Endothelial cell (in vitro differentiated cells): ENCODE measurements at regions not wholly inside any gene's neighbourhood (a gene's known extent, or its start where the extent isn't known, plus 50 kb on each side); places are given as distances from the start of the nearest gene placed in this dataset.
"Not testable (repeated sequence)": the region's sequence is repeated elsewhere in the genome, so short reads cannot be mapped to it uniquely, and the experiment has no call there.

Source experiments
- DNase-seq: peaks from one replicate; pipeline ENCODE4 v3.0.0; 2021; ENCODE audit warnings: low spot score
- H3K27ac Mint-ChIP-seq: one replicate; pipeline ENCODE4 v1.8.0; 2021; ENCODE audit warnings: mixed read lengths, inconsistent platforms; ENCODE audit not compliant: unreplicated experiment
- H3K27me3 Mint-ChIP-seq: one replicate; pipeline ENCODE4 v1.8.0; 2021; ENCODE audit warnings: mild to moderate bottlenecking, moderate library complexity, mixed read lengths, inconsistent platforms; ENCODE audit not compliant: unreplicated experiment
- H3K36me3 Mint-ChIP-seq: one replicate; pipeline ENCODE4 v1.8.0; 2021; ENCODE audit warnings: mild to moderate bottlenecking, low read depth, mixed read lengths, inconsistent platforms; ENCODE audit not compliant: unreplicated experiment
- H3K4me1 Mint-ChIP-seq: one replicate; pipeline ENCODE4 v1.8.0; 2021; ENCODE audit warnings: mild to moderate bottlenecking, mixed read lengths, inconsistent platforms; ENCODE audit not compliant: unreplicated experiment
- H3K4me3 Mint-ChIP-seq: one replicate; pipeline ENCODE4 v1.8.0; 2021; ENCODE audit warnings: mild to moderate bottlenecking, mixed read lengths, inconsistent platforms; ENCODE audit not compliant: unreplicated experiment
- H3K9me3 Mint-ChIP-seq: one replicate; pipeline ENCODE4 v1.8.0; 2021; ENCODE audit warnings: mixed read lengths, inconsistent platforms; ENCODE audit not compliant: unreplicated experiment
- CTCF ChIP-seq: fragments of 200-600 bp; sonication (generic); IDR thresholded peaks from one replicate; pipeline ENCODE4 v1.5.0; 2021; ENCODE audit warnings: antibody characterized with exemption; ENCODE audit not compliant: unreplicated experiment

DNA sequence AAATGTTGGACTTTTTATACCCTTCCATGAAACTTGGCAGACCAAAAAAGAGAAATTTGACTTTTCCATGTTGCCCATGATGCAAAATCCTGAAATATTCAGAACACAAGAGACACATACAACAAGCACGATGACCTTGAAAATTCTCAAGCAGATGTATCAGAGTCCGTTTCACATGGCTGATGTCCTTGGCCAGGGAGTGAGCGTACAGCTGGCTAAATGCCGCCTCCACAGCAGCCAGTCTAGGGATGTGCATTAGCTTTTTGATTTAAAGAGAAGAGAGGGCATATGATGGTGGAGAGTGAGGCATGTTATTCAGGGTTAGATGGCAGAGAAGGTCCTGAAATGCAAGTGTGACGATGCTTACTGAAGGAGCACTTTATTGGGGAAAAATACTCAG lies 148.0 kb upstream of the SEMA6A start:
- no peak for DNase-seq
- H3K9me3 Mint-ChIP-seq: no peaks in the 10 kb centered on the region
- H3K27ac Mint-ChIP-seq: no peak overlapping the region
- H3K4me3 Mint-ChIP-seq: no peak overlapping the region
- no peak for TF ChIP-seq CTCF
- no peaks in the 10 kb centered on the region for H3K4me1 Mint-ChIP-seq
- no peaks in the 10 kb centered on the region for H3K27me3 Mint-ChIP-seq
- no peaks in the 10 kb centered on the region for H3K36me3 Mint-ChIP-seq

- peaks cover 5% of the 10 kb centered on the region for H3K36me3 Mint-ChIP-seq
- H3K27me3 Mint-ChIP-seq: no peaks in the 10 kb centered on the region
- H3K9me3 Mint-ChIP-seq: peaks cover 6% of the 10 kb centered on the region
- H3K4me3 Mint-ChIP-seq: no peak overlapping the region
- H3K27ac Mint-ChIP-seq: no peak overlapping the region
- no peak for TF ChIP-seq CTCF
- DNase-seq: no peak
- peaks cover 3% of the 10 kb centered on the region for H3K4me1 Mint-ChIP-seq
Measured at GRCh38 chr5:116719106-116719505, 144.5 kb upstream of the SEMA6A start.

GRCh38 chr5:116718317-116718716 lies 143.7 kb upstream of the SEMA6A start:
- no peak for DNase-seq
- Mint-ChIP-seq H3K27ac (no peak overlapping the region), H3K36me3 (peaks cover 5% of the 10 kb centered on the region), H3K4me1 (peaks cover 3% of the 10 kb centered on the region), H3K4me3 (no peak overlapping the region), H3K9me3 (peaks cover 6% of the 10 kb centered on the region), H3K27me3 (no peaks in the 10 kb centered on the region)
- TF ChIP-seq CTCF: no peak

GRCh38 chr5:116709082-116709481 lies 134.5 kb upstream of the SEMA6A start:
- Mint-ChIP-seq H3K4me1 (peaks cover 2% of the 10 kb centered on the region), H3K36me3 (no peaks in the 10 kb centered on the region), H3K9me3 (no peaks in the 10 kb centered on the region), H3K27me3 (no peaks in the 10 kb centered on the region), H3K4me3 (no peak overlapping the region), H3K27ac (no peak overlapping the region)
- DNase-seq: no peak
- TF ChIP-seq CTCF: no peak

DNA sequence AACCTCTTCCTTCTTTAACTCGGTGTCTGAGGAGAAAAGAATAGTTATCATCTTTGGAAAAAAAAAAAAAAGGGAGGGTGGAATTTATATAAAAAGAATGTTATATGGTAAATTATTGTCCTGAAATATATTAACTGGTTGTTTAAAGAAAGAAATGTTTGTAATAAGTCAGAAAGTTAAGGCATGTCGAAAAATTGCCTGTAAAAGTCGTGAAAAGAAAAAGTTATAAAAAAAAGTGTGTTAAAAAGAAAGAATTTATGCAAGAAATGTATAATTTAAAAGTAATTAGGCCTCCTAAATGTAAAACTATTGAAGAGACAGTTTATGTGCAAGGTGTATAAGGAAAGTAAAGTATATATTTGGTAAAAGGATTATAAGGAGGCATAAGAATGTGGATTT lies 130.5 kb upstream of the SEMA6A start:
- H3K4me3 Mint-ChIP-seq: not testable (repeated sequence)

GRCh38 chr5:116703941-116704340 lies 129.3 kb upstream of the SEMA6A start:
- DNase-seq: no peak
- no peak overlapping the region for H3K4me3 Mint-ChIP-seq
- no peaks in the 10 kb centered on the region for H3K36me3 Mint-ChIP-seq
- H3K27ac Mint-ChIP-seq: no peak overlapping the region
- no peak for TF ChIP-seq CTCF
- no peaks in the 10 kb centered on the region for H3K27me3 Mint-ChIP-seq
- no peaks in the 10 kb centered on the region for H3K9me3 Mint-ChIP-seq
- H3K4me1 Mint-ChIP-seq: peaks cover 2% of the 10 kb centered on the region

More for the DNA sequence above, 130.5 kb upstream of the SEMA6A start:
- H3K36me3 Mint-ChIP-seq, H3K9me3 Mint-ChIP-seq, H3K27ac Mint-ChIP-seq, H3K27me3 Mint-ChIP-seq, H3K4me1 Mint-ChIP-seq, DNase-seq: not testable (repeated sequence)
